NT2/D1 (cell line): ENCODE measurements at regions not wholly inside any gene's neighbourhood (a gene's known extent, or its start where the extent isn't known, plus 50 kb on each side); places are given as distances from the start of the nearest gene placed in this dataset.

Source experiments
- YY1 ChIP-seq: IDR thresholded peaks from 2 replicates; pipeline ENCODE4 v1.6.1; 2011; ENCODE audit not compliant: insufficient read length, insufficient read depth
- ZNF274 ChIP-seq: IDR thresholded peaks from 2 replicates; pipeline ENCODE4 v1.6.1; 2011; ENCODE audit warnings: mild to moderate bottlenecking, low read depth, low read length

GRCh38 chr4:57351731-57352130 lies 241.5 kb upstream of the IGFBP7 start:
- TF ChIP-seq ZNF274 (no peak), YY1 (no peak)
